ENCODE measurements at regions not wholly inside any gene's neighbourhood (a gene's known extent, or its start where the extent isn't known, plus 50 kb on each side); places are given as distances from the start of the nearest gene placed in this dataset.

GRCh38 chr6:155861821-155862220 lies 406.2 kb upstream of the NOX3 start:
- TF ChIP-seq POLR2AphosphoS5 (IDR thresholded peaks at IDR 0.05; ENCODE audit: low read depth), result no peak
- TF ChIP-seq GABPA (IDR thresholded peaks at IDR 0.05; ENCODE audit: low read depth), result no peak
